ENCODE measurements at regions not wholly inside any gene's neighbourhood (a gene's known extent, or its start where the extent isn't known, plus 50 kb on each side); places are given as distances from the start of the nearest gene placed in this dataset.

DNA sequence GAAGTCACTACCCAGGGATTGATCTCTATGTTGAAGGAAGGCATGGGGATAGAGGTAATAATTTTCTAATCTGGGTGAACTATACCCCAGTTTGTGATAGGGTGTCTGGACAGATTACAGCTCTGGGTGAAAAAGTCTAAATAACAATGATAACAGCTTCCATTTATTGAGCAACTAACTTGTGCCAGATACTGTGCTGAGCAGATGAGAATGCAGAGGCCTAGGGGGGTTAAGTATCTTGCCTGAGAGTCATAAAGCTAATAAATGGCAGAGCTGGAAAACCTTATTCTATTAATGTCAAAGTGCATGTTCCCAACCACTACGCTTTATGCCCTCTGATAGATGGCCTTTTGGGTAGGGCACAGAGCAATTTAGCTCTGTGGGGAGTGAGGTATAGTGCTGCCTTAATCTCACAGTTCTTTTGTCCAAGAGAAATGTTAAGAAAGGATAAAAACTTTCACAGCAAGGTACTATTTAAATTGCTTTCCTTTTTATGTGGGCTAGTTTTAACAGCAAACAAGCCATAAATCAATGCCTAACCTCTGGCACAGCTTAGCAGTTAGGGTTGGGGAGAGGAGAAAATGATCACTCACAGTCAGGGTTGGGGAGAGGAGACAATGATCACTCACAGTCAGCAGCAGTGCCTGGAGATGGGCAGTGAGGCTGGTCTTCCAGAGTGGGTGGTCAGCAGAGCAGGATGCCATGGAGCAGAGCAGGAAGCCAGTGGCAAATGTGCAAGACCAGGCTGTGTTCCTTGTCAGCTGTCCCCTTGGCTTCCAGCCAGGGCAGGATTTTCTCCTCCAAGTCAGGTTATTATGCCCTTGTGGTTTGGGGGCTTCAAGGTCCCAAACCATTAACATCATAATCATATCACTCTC, 187.0 kb downstream of the CARTPT start:
- Histone ChIP-seq H3K9me3 (ENCODE audit: low read length) (no peaks in the 10 kb centered on the region), H3K79me2 (ENCODE audit: insufficient read depth, low read length) (no peaks in the 10 kb centered on the region), H3K4me2 (ENCODE audit: low read length) (no peak overlapping the region), H2AFZ (ENCODE audit: low read length) (no peak overlapping the region), H3K9ac (ENCODE audit: low read length) (no peak overlapping the region), H3K36me3 (ENCODE audit: insufficient read depth, low read length) (no peaks in the 10 kb centered on the region), H3F3A (ENCODE audit: insufficient read depth, low read length) (no peaks in the 10 kb centered on the region), H3K4me1 (ENCODE audit: insufficient read depth, low read length, severe bottlenecking) (no peaks in the 10 kb centered on the region), H3K4me3 (ENCODE audit: low read depth, low read length, poor library complexity, severe bottlenecking) (no peak overlapping the region), H3K9me2 (ENCODE audit: low read depth, low read length) (no peaks in the 10 kb centered on the region), H3K27ac (ENCODE audit: low read depth, low read length, poor library complexity, severe bottlenecking) (no peak overlapping the region), H3K27me3 (ENCODE audit: insufficient read depth, low read length) (no peaks in the 10 kb centered on the region; the same call in 1 of the 2 replicates), H4K20me1 (ENCODE audit: insufficient read depth, low read length) (no peaks in the 10 kb centered on the region)
- TF ChIP-seq, protein P1, sequence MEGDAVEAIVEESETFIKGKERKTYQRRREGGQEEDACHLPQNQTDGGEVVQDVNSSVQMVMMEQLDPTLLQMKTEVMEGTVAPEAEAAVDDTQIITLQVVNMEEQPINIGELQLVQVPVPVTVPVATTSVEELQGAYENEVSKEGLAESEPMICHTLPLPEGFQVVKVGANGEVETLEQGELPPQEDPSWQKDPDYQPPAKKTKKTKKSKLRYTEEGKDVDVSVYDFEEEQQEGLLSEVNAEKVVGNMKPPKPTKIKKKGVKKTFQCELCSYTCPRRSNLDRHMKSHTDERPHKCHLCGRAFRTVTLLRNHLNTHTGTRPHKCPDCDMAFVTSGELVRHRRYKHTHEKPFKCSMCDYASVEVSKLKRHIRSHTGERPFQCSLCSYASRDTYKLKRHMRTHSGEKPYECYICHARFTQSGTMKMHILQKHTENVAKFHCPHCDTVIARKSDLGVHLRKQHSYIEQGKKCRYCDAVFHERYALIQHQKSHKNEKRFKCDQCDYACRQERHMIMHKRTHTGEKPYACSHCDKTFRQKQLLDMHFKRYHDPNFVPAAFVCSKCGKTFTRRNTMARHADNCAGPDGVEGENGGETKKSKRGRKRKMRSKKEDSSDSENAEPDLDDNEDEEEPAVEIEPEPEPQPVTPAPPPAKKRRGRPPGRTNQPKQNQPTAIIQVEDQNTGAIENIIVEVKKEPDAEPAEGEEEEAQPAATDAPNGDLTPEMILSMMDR (IDR thresholded peaks at IDR 0.05; ENCODE audit: low read length) = no peak
- TF ChIP-seq EZH2 (IDR thresholded peaks at IDR 0.05; ENCODE audit: borderline replicate concordance, low read length) = no peak

- H4K20me1 ChIP-seq (ENCODE audit: insufficient read depth, low read length) = no peaks in the 10 kb centered on the region
- no peaks in the 10 kb centered on the region for H3K36me3 ChIP-seq (ENCODE audit: insufficient read depth, low read length)
- H3K4me3 ChIP-seq (ENCODE audit: low read depth, low read length, poor library complexity, severe bottlenecking) = no peak overlapping the region
- no peak for TF ChIP-seq EZH2 (IDR thresholded peaks at IDR 0.05; ENCODE audit: borderline replicate concordance, low read length)
- TF ChIP-seq, protein P1 (IDR thresholded peaks at IDR 0.05; ENCODE audit: low read length) = no peak
- no peak overlapping the region for H3K9ac ChIP-seq (ENCODE audit: low read length)
- no peak overlapping the region for H3K27ac ChIP-seq (ENCODE audit: low read depth, low read length, poor library complexity, severe bottlenecking)
- no peak overlapping the region for H3K4me2 ChIP-seq (ENCODE audit: low read length)
- no peak overlapping the region for H2AFZ ChIP-seq (ENCODE audit: low read length)
- no peaks in the 10 kb centered on the region for H3K4me1 ChIP-seq (ENCODE audit: insufficient read depth, low read length, severe bottlenecking)
- H3K79me2 ChIP-seq (ENCODE audit: insufficient read depth, low read length) = no peaks in the 10 kb centered on the region
- no peaks in the 10 kb centered on the region; the same call in 1 of the 2 replicates for H3K27me3 ChIP-seq (ENCODE audit: insufficient read depth, low read length)
- no peaks in the 10 kb centered on the region for H3K9me2 ChIP-seq (ENCODE audit: low read depth, low read length)
- H3K9me3 ChIP-seq (ENCODE audit: low read length) = no peaks in the 10 kb centered on the region
- H3F3A ChIP-seq (ENCODE audit: insufficient read depth, low read length) = no peaks in the 10 kb centered on the region
These were observed 188.0 kb downstream of the CARTPT start for GRCh38 chr5:71907001-71907588.

DNA sequence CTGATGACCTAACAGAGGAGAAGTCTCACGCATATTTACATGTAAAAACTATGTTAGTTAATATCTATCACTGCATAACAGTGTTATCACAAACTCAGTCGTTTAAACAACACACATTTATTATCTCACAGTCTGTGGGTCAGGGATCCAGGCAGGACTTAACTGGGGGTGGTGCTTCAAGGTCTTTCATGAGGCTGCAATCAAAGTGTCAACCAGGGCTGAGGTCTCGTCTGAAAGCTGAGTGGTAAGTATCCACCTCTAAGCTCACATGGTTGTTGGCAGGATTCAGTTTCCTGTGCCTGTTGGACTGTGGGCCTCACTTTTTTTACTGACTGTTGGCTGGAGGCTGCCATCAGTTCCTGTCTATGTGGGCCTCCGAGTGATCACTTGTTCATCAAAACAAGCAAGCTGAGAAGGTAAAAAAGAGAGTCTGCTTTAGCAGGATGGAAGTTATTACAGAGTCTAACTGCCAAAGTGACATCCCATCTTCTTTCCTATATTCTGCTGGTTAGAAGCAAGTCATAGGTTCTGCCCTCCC, 188.6 kb downstream of the CARTPT start:
- Histone ChIP-seq H4K20me1 (ENCODE audit: insufficient read depth, low read length) (no peaks in the 10 kb centered on the region), H3K9me3 (ENCODE audit: low read length) (no peaks in the 10 kb centered on the region), H3K4me3 (ENCODE audit: low read depth, low read length, poor library complexity, severe bottlenecking) (no peak overlapping the region), H3F3A (ENCODE audit: insufficient read depth, low read length) (no peaks in the 10 kb centered on the region), H3K79me2 (ENCODE audit: insufficient read depth, low read length) (no peaks in the 10 kb centered on the region), H3K9me2 (ENCODE audit: low read depth, low read length) (no peaks in the 10 kb centered on the region), H3K36me3 (ENCODE audit: insufficient read depth, low read length) (no peaks in the 10 kb centered on the region), H3K4me2 (ENCODE audit: low read length) (no peak overlapping the region), H2AFZ (ENCODE audit: low read length) (no peak overlapping the region), H3K9ac (ENCODE audit: low read length) (no peak overlapping the region), H3K4me1 (ENCODE audit: insufficient read depth, low read length, severe bottlenecking) (no peaks in the 10 kb centered on the region), H3K27ac (ENCODE audit: low read depth, low read length, poor library complexity, severe bottlenecking) (no peak overlapping the region), H3K27me3 (ENCODE audit: insufficient read depth, low read length) (no peaks in the 10 kb centered on the region; the same call in 1 of the 2 replicates)
- no peak for TF ChIP-seq EZH2 (IDR thresholded peaks at IDR 0.05; ENCODE audit: borderline replicate concordance, low read length)
- TF ChIP-seq, protein P1 (IDR thresholded peaks at IDR 0.05; ENCODE audit: low read length) = no peak

All from OCI-LY1 (cell line).